MCF 10A (cell line): ENCODE measurements at regions not wholly inside any gene's neighbourhood (a gene's known extent, or its start where the extent isn't known, plus 50 kb on each side); places are given as distances from the start of the nearest gene placed in this dataset.

Experiments
- BruUV-seq: library from RNA; stranded (reverse); fragments of 400-500 nt; replicated peaks from 2 replicates; lab custom pipeline; 2021; lab: Mats Ljungman, UMichigan
- CTCF ChIA-PET: fragments of 300-600 bp; sonication (Branson Sonifier 250); formaldehyde crosslinking; extraction: SDS; loops from one replicate; lab custom pipeline; 2021; ENCODE audit warnings: antibody characterized with exemption, inconsistent platforms; lab: Yijun Ruan, JAX
- POLR2A ChIA-PET: fragments of 300-600, 350-650 bp; sonication (Branson Sonifier 250); formaldehyde crosslinking; extraction: SDS; loops from one replicate; lab custom pipeline; 2020; ENCODE audit warnings: antibody characterized with exemption, inconsistent platforms; lab: Yijun Ruan, JAX
- DNase-seq: peaks from one replicate; pipeline ENCODE4 v3.0.0-alpha.2; 2018; ENCODE audit not compliant: unreplicated experiment
- H3K27ac Mint-ChIP-seq: one replicate; pipeline ENCODE4 v1.8.0; 2022; ENCODE audit warnings: mild to moderate bottlenecking, low read depth, mixed read lengths; ENCODE audit not compliant: unreplicated experiment
- H3K27me3 Mint-ChIP-seq: one replicate; pipeline ENCODE4 v1.8.0; 2022; ENCODE audit warnings: mixed read lengths; ENCODE audit not compliant: insufficient read depth, unreplicated experiment
- H3K36me3 Mint-ChIP-seq: one replicate; pipeline ENCODE4 v1.8.0; 2022; ENCODE audit warnings: mild to moderate bottlenecking, moderate library complexity, mixed read lengths; ENCODE audit not compliant: insufficient read depth, unreplicated experiment
- H3K4me1 Mint-ChIP-seq: one replicate; pipeline ENCODE4 v1.8.0; 2022; ENCODE audit warnings: mixed read lengths; ENCODE audit not compliant: insufficient read depth, unreplicated experiment
- H3K4me3 Mint-ChIP-seq: one replicate; pipeline ENCODE4 v1.8.0; 2022; ENCODE audit warnings: mild to moderate bottlenecking, moderate library complexity, mixed read lengths; ENCODE audit not compliant: unreplicated experiment
- H3K9me3 Mint-ChIP-seq: one replicate; pipeline ENCODE4 v1.8.0; 2022; ENCODE audit warnings: mixed read lengths; ENCODE audit not compliant: unreplicated experiment
- CTCF ChIP-seq: fragments of 200-600 bp; IDR thresholded peaks from one replicate; pipeline ENCODE4 v1.8.0; 2022; ENCODE audit warnings: antibody characterized with exemption, mild to moderate bottlenecking; ENCODE audit not compliant: unreplicated experiment
- intact Hi-C: fragments of 100-400 bp; cut with micrococcal nuclease; formaldehyde crosslinking; loops from 2 replicates; pipeline ENCODE4 v1.14.1; 2022

GRCh38 chr4:123953566-123953965 lies 557.0 kb downstream of the SPRY1 start:
- no peaks in the 10 kb centered on the region for H3K36me3 Mint-ChIP-seq

DNA sequence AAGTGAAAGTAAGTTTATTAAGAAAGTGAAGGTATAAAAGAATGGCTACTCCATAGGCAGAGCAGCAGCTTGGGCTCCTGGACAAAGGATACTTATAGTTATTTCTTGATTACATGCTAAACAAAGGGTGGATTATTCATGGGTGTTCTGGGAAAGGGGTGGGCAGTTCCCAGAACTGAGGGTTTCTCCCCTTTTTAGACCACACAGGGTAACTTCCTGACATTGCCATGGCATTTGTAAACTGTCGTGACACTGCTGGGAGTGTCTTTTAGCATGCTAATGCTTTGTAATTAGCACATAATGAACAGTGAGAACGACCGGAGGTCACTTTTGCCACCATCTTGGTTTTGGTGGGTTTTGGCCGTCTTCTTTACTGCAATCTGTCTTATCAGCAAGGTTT lies 557.6 kb downstream of the SPRY1 start:
- DNase-seq = no peak
- no peak for TF ChIP-seq CTCF
- POLR2A ChIA-PET = interaction anchor here (0.5 kb wide), 1 partner anchor 30 kb away, joined by 4 read pairs; no protein-coding TSS in a partner anchor
- H3K4me3 Mint-ChIP-seq = no peak overlapping the region
- H3K36me3 Mint-ChIP-seq = no peaks in the 10 kb centered on the region
- CTCF ChIA-PET = no interaction called here
- H3K27me3 Mint-ChIP-seq = no peaks in the 10 kb centered on the region
- intact Hi-C loops = no loop called here
- no TSS peak for BruUV-seq
- H3K4me1 Mint-ChIP-seq = no peaks in the 10 kb centered on the region
- H3K9me3 Mint-ChIP-seq = no peaks in the 10 kb centered on the region
- H3K27ac Mint-ChIP-seq = no peak overlapping the region

More at GRCh38 chr4:123953566-123953965, 557.0 kb downstream of the SPRY1 start:
- ChIA-PET POLR2A (no interaction called here), CTCF (no interaction called here)
- no peak for TF ChIP-seq CTCF
- Mint-ChIP-seq H3K4me3 (no peak overlapping the region), H3K9me3 (no peaks in the 10 kb centered on the region), H3K4me1 (no peaks in the 10 kb centered on the region), H3K27ac (no peak overlapping the region), H3K27me3 (no peaks in the 10 kb centered on the region)
- no TSS peak for BruUV-seq
- DNase-seq = no peak
- intact Hi-C loops = no loop called here

DNA sequence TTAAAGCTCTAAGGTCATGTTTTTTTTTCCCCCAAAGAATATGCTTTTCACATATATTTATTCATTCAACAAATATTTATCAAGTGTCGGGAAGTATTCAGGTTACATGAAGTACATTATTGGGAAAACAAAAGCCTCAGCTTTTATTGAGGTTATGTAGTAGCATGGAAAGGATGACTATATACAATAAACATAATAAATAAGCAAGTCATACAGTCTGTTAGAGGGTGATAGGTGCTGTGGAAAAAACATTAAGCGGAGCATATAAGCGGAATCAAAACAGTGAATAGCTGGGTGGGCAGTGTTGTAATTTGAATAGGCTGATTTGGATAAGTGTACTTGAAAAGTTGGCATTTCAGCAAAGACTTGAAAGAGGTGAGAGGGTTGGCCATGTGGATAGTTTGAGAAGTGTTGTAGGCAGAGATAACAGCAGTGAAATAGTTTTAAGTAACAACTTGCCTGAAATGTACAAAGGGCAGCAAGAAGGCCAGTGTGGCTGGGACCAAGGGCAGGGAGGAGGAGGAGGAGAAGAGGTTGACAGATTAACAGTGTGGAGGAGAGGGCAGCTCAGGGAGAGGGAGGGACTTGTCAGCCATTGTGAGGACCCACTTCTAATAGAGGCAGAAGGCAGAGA lies 558.7 kb downstream of the SPRY1 start:
- intact Hi-C loops = no loop called here
- CTCF ChIA-PET = interaction anchor here (0.5 kb wide), 1 partner anchor 167 kb away, joined by 3 read pairs; no protein-coding TSS in a partner anchor
- Mint-ChIP-seq H3K27me3 (no peaks in the 10 kb centered on the region), H3K4me1 (no peaks in the 10 kb centered on the region), H3K4me3 (no peak overlapping the region), H3K36me3 (no peaks in the 10 kb centered on the region), H3K9me3 (no peaks in the 10 kb centered on the region), H3K27ac (no peak overlapping the region)
- POLR2A ChIA-PET = interaction anchor here (0.6 kb wide), 1 partner anchor 104 kb away, joined by 3 read pairs; no protein-coding TSS in a partner anchor
- TF ChIP-seq CTCF = no peak
- DNase-seq = no peak
- no TSS peak for BruUV-seq

GRCh38 chr4:123956204-123956603 lies 559.6 kb downstream of the SPRY1 start:
- intact Hi-C loops = no loop called here
- BruUV-seq = no TSS peak
- no peak for DNase-seq
- Mint-ChIP-seq H3K36me3 (no peaks in the 10 kb centered on the region), H3K27me3 (no peaks in the 10 kb centered on the region), H3K4me3 (no peak overlapping the region), H3K4me1 (no peaks in the 10 kb centered on the region), H3K9me3 (no peaks in the 10 kb centered on the region), H3K27ac (no peak overlapping the region)
- POLR2A ChIA-PET = no interaction called here
- CTCF ChIA-PET = interaction anchor here (0.5 kb wide), 1 partner anchor 166 kb away, joined by 3 read pairs; no protein-coding TSS in a partner anchor
- no peak for TF ChIP-seq CTCF
